Adrenal gland (tissue), 9 donors: ENCODE measurements at regions not wholly inside any gene's neighbourhood (a gene's known extent, or its start where the extent isn't known, plus 50 kb on each side); places are given as distances from the start of the nearest gene placed in this dataset.

Source experiments
- DNase-seq, 7 donors: peaks; one replicate each; pipeline ENCODE4 v3.0.0-alpha.2; 2019 to 2020
- H3K27ac ChIP-seq, 5 donors: fragments of 200-600 bp; sonication (generic) in 4 of 5; 1 replicate in 3 of 5; 2 replicates in 2 of 5; pipeline versions ENCODE4 v1.5.1 to v1.8.0; 2016 to 2020; ENCODE audit warnings: mild to moderate bottlenecking in 1 of 5
- H3K27me3 ChIP-seq: fragments of 200-600 bp; 2 replicates; pipeline ENCODE4 v1.8.0; 2021
- H3K36me3 ChIP-seq, 2 donors: fragments of 200-600 bp; replicated peaks in 1 of 2; 1 replicate in 1 of 2; 2 replicates in 1 of 2; pipeline versions ENCODE4 v1.5.1 to v1.8.0; 2018 to 2022
- H3K4me1 ChIP-seq, 2 donors: fragments of 200-600 bp; replicated peaks in 1 of 2; 1 replicate in 1 of 2; 2 replicates in 1 of 2; pipeline versions ENCODE4 v1.5.1 to v1.8.0; 2018 to 2021
- H3K4me3 ChIP-seq, 4 donors: fragments of 200-600 bp; sonication (generic) in 3 of 4; one replicate each; pipeline ENCODE4 v1.5.1; 2016 to 2018
- H3K9me3 ChIP-seq, 3 donors: fragments of 200-600 bp; sonication (generic) in 1 of 3; replicated peaks in 1 of 3; 1 replicate in 2 of 3; 2 replicates in 1 of 3; pipeline versions ENCODE4 v1.5.1 to v1.8.0; 2016 to 2021
- POLR2A ChIP-seq, 2 donors: fragments of 450-650 bp; IDR thresholded peaks; one replicate each; pipeline ENCODE4 v1.6.1; 2017; ENCODE audit warnings: antibody characterized with exemption in 2 of 2, mild to moderate bottlenecking in 2 of 2, moderate library complexity in 1 of 2
- WGBS, 4 donors: extraction: QIAGEN DNeasy Blood & Tissue Kit in 2 of 4; methylation state at CpG; one replicate each; pipeline versions ENCODE4 v1.1.5 to v1.1.7; 2013 to 2017; 5-methylcytosine and 5-hydroxymethylcytosine counted together
- intact Hi-C, 2 donors: fragments of 100-400 bp; cut with DNase I; formaldehyde crosslinking; loops; one replicate each; pipeline versions ENCODE4 v1.14.1 to v1.15.0; 2022 to 2023
- TF ChIP-seq, protein P1 (sequence below), 6 experiments: fragments of 450-650 bp in 4 of 6; fragments of 200-600 bp in 2 of 6; sonication (generic) in 1 of 6; IDR thresholded peaks; 1 replicate in 5 of 6; 2 replicates in 1 of 6; pipeline versions ENCODE4 v1.5.1 to v1.8.0; 2016 to 2021; ENCODE audit warnings: antibody characterized with exemption in 6 of 6, mild to moderate bottlenecking in 2 of 6, moderate library complexity in 1 of 6
- donor health status: healthy with polysubstance abuse.
- donor health status: Bipolar disorder and iron deficiency.
- donor health status: DM: yes; HTN: yes; CAD: no.
- donor health status: DM: no; HTN: no; CAD: no.
- donor health status: DM: no; HTN: no; CAD: no.

DNA sequence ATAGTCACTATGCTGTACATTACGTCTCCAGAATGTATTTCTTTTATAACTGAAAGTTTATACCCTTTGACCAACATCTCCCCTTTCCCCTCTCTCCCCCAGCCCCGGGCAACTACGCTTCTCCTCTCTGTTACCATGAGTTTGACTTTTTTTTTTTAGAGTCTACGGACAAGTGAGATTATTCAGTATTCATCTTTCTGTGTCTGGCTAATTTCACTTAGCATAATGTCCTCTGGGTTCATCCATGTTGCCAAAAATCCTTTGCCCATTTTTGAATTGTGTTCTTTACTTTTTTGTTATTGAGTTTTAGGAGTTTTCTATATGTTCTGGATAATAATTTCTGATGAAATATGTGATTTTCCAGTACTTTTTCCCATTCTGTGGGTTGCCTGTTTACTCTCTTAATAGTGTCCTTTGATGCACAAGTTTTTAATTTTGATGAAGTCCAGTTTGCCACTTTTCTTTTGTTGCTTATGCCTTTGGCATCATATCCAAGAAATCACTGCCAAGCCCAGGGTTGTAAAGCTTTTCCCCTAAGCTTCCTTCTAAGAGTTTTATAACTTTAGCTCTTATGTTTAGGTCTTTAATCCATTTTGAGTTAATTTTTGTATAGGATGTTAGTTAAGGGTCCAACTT lies 126.7 kb upstream of the NSMCE3 start:
- Histone ChIP-seq H3K4me1 (no peaks in the 10 kb centered on the region), H3K36me3 (no peaks in the 10 kb centered on the region), H3K4me3 (no peak overlapping the region), H3K27ac (no peak overlapping the region), H3K27me3 (no peaks in the 10 kb centered on the region), H3K9me3 (no peaks in the 10 kb centered on the region)
- TF ChIP-seq, protein P1, sequence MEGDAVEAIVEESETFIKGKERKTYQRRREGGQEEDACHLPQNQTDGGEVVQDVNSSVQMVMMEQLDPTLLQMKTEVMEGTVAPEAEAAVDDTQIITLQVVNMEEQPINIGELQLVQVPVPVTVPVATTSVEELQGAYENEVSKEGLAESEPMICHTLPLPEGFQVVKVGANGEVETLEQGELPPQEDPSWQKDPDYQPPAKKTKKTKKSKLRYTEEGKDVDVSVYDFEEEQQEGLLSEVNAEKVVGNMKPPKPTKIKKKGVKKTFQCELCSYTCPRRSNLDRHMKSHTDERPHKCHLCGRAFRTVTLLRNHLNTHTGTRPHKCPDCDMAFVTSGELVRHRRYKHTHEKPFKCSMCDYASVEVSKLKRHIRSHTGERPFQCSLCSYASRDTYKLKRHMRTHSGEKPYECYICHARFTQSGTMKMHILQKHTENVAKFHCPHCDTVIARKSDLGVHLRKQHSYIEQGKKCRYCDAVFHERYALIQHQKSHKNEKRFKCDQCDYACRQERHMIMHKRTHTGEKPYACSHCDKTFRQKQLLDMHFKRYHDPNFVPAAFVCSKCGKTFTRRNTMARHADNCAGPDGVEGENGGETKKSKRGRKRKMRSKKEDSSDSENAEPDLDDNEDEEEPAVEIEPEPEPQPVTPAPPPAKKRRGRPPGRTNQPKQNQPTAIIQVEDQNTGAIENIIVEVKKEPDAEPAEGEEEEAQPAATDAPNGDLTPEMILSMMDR (IDR thresholded peaks at IDR 0.05), result no peak
- TF ChIP-seq POLR2A (IDR thresholded peaks at IDR 0.05), result no peak
- 74 to 84% (median 79%) methylated on average over 4 of the region's 4 CpGs for WGBS, 4 donors
- intact Hi-C loops, result no loop called here
- DNase-seq, result no peak

DNA sequence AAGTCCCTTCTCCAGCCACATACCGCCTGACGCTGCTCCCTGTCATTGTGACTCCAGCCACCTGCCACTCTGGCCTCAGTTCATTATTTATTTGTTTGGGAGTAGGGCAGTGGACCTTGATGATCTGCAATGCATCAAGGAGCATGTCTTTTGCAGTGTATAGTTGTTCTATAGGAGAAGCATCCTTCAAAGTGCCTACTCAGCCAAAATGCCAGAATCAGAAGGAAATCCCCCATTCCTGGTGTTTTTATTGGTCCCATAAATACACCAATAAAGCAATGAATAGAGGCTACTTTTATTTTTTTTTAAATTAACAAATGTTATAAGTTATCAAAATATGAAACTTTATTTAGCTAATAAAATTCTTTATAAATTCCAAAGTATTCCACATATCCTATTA lies 123.8 kb upstream of the NSMCE3 start:
- H3K36me3 ChIP-seq, result no peaks in the 10 kb centered on the region
- intact Hi-C loops, result no loop called here
- H3K4me3 ChIP-seq, result no peak overlapping the region
- no peak overlapping the region for H3K27ac ChIP-seq
- H3K27me3 ChIP-seq, result no peaks in the 10 kb centered on the region
- no peaks in the 10 kb centered on the region for H3K4me1 ChIP-seq
- 78 to 90% (median 86%) methylated on average over 2 of the region's 2 CpGs; no CpG with 5 or more reads in 1 of the 4 donors for WGBS, 4 donors
- H3K9me3 ChIP-seq, result no peaks in the 10 kb centered on the region
- TF ChIP-seq, protein P1 (IDR thresholded peaks at IDR 0.05), result no peak
- no peak for TF ChIP-seq POLR2A (IDR thresholded peaks at IDR 0.05)
- DNase-seq, result no peak

GRCh38 chr15:29392358-29392757 lies 122.7 kb upstream of the NSMCE3 start:
- no peaks in the 10 kb centered on the region for H3K27me3 ChIP-seq
- DNase-seq, result no peak
- no peaks in the 10 kb centered on the region for H3K36me3 ChIP-seq
- no peak overlapping the region for H3K27ac ChIP-seq
- H3K4me1 ChIP-seq, result no peaks in the 10 kb centered on the region
- TF ChIP-seq POLR2A (IDR thresholded peaks at IDR 0.05), result no peak
- TF ChIP-seq, protein P1 (IDR thresholded peaks at IDR 0.05), result no peak
- H3K4me3 ChIP-seq, result no peak overlapping the region
- H3K9me3 ChIP-seq, result no peaks in the 10 kb centered on the region
- WGBS, 4 donors, result 78 to 86% (median 81%) methylated on average over 7 of the region's 7 CpGs
- intact Hi-C loops, result no loop called here

- WGBS, 4 donors, result 58 to 72% (median 67%) methylated on average over 5 to 6 of the region's 6 CpGs
- no peak for TF ChIP-seq POLR2A (IDR thresholded peaks at IDR 0.05)
- TF ChIP-seq, protein P1 (IDR thresholded peaks at IDR 0.05), result no peak
- H3K9me3 ChIP-seq, result no peaks in the 10 kb centered on the region
- no peaks in the 10 kb centered on the region for H3K36me3 ChIP-seq
- H3K27ac ChIP-seq, result no peak overlapping the region
- H3K4me3 ChIP-seq, result no peak overlapping the region
- H3K27me3 ChIP-seq, result no peaks in the 10 kb centered on the region
- H3K4me1 ChIP-seq, result no peaks in the 10 kb centered on the region
- intact Hi-C loops, result no loop called here
- no peak for DNase-seq
Measured at GRCh38 chr15:29390051-29390450, 120.4 kb upstream of the NSMCE3 start.
